GM19438 (cell line): ENCODE measurements at regions not wholly inside any gene's neighbourhood (a gene's known extent, or its start where the extent isn't known, plus 50 kb on each side); places are given as distances from the start of the nearest gene placed in this dataset.
A peak's percentile ranks its signal among the peaks of the same experiment; 100 is the strongest.

ENCODE experiments used
- ATAC-seq: cut with Tn5 transposase; IDR thresholded peaks from one replicate; pipeline ENCODE4 v1.9.1; 2021; ENCODE audit warnings: low read depth; ENCODE audit not compliant: unreplicated experiment

DNA sequence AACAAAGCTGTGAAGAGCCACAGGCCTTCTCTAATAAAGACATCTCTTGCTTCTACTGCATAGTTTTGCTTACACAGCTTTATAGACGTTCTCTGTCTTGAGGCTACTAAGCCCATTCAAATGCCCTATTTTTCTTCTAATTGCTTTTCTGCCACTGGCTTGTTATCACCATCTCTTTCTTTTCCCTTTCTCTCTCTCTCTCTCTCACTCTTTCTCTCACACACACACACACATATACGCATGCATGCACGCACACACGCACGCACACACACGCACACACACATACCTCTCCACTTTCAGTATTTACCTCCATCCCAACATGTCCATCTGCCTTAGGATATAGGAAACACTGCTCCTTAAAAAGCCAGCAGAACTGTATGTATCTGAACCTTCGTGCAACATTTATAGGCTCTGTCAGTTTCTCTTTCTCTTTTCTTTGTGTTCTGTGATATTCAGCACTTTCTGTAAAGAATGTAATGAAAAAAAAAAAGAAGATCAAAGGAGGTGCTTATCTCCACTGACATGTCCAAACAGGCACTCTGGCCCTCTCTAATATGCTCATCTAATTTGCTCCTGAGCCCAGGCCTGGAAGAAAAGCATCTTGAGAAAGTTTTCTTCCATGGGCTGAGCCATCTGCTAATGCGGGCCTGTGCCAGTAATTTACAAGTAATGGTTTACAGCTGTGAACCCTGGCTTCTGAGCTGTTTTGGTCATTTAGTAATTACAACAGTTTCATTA lies 1046.7 kb upstream of the MAP3K7 start:
- ATAC-seq = no peak

DNA sequence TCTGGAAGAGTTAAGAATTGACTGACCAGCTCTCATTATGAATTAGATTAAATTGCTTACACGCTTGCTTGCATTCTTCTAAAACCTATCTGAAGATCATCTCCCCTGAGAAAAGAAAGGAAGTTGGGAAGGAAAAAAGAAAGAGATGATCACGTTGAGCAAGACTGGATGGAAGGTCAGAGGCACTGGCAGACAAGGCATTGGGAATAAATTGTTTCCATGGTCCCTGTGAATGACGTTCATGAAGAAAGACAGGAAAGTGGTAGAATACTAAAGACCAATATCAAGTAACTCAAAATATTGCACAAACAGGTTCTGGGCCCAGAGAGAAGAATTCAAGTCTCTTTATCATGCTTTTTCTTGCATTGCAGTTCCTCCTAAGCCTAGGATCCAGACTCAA lies 1045.4 kb upstream of the MAP3K7 start:
- no peak for ATAC-seq

DNA sequence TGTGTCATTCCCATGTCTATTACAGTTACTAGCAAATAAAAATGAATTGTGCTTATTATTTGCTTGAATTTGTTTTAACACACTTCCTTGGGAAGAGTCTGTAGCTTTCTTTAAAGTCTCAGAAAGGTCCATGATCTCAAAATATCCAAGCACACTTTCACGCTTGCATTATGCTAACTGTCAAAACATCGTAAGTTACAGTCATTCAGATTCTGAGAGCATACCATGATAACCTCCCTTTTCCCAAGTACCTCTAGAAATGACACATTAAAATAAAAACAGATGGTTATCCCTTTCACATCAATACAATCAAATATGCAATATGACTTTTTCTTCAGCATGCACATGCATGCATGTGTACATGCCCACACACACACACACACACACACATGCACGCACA lies 1044.4 kb upstream of the MAP3K7 start:
- ATAC-seq = no peak

DNA sequence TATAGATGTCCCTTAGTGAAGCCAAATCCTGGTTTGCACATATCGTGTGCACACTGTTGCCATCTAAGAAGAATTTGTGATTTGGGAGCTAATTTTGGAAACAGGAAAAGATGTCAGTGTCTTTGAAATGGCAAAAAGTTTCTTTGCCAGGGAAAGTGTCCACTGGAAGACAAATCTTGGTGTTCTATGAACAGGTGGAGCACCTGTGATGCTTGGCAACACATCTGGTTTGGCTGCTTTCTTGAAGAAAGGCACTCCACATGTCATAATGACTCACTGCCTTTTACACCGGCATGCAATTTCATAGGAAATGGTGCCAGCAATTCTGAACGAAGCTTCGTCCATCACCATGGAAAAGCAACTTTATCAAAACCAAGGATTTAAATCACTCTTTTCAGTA lies 1040.0 kb upstream of the MAP3K7 start:
- no peak for ATAC-seq

DNA sequence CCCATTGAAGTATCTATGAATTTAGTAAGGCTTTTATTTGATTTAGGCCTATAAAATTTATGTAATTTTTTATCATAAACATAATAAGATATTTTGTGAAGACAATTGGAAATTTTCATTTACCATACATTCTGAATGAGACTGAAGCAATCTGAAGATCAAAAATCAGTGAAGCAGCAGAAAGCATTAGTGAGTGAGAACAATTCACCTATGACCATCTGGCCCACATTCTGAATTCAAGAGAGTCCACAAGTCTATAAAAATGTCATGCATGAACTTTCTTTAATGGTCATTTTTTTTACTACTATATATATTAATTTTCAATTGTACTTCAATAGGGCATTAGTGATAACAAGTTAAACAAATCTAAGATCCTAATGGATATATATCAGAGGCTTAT lies 1026.6 kb upstream of the MAP3K7 start:
- no peak for ATAC-seq

DNA sequence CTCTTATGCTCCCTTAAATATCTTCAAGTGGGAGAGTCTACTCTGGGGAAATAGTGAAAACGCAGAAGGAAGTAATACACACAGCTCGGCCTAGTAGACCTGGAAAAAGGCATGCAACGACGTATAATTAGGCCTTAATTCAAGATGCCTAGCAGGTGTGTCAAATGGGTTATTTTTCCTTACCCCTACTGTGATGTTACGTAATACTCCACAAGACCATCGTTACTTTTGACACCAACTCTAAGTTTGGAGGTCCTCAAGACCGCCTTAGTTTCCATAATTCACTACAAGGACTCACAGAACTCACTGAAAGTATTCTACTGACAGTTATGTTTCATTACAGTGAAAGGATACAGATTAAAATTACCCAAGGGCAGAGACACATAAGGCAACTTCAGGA lies 1024.3 kb upstream of the MAP3K7 start:
- no peak for ATAC-seq

DNA sequence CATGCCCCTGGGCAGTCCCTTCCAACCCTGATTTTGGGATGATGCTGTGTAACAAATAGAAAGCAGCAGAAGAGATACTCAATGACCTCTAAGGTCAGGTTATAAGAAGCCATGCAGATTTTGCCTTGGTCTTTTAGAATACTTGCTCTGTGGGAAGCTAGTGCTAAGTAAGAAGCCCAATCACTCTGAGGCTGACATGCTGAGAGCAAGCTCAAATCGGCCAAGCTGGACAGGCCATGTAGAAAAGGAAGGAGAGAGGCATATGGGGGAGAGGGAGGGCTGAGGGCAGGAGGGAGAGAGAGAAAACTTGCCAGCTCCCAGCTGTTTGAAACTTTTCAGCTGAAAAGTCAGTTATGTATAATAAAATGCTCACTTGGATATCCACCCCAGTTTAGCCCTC lies 1021.6 kb upstream of the MAP3K7 start:
- no peak for ATAC-seq

DNA sequence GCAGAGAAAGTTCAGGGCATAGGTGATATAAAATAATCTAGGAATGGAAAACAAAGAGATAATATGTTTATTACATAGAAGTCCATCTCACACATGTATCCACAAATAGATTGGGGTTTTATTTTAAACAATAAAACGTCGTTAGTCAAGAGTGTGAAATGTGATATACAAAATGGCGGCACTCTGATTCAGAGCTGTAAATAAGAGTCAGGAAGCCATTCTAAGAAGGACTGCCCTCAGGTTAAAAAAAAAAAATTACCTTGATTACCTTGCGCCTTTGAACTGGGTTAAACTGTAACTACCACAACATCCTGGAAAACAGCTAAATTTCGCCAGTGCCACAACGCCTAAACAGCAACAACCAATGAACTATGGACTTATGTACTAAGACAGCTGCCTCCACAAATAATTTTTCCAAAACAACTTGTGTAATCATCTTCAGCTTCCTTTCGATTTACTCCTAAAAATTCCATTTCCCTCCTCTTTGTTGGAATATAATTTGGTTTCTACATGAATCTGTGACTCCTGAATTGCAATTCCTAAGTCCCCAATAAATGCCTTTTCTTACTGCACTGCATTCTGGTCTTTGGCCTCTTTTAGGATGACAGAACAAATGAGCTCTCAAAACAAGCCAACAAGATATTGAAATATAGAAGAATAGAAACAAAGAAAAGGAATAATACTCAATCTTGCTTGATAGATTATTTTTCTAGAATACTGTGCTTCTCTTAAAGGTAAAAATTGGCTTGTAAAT lies 1019.5 kb upstream of the MAP3K7 start:
- ATAC-seq = no peak

DNA sequence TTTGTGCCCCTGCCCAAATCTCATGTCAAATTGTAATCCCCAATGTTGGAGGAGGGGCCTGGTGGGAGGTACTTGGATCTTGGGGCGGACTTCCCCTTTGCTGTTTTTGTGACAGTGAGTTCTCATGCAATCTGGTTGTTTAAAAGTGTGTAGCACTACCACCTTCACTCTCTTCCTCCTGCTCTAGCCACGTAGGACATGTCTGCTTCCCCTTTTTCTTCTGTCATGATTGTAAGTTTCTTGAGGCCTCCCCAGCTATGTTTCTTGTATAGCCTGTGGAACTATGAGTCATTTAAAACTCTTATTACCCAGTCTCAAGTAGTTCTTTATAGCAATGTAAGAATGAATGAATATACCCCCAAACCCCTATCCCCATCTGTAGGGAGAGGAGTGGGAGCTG lies 1013.7 kb upstream of the MAP3K7 start:
- no peak for ATAC-seq

DNA sequence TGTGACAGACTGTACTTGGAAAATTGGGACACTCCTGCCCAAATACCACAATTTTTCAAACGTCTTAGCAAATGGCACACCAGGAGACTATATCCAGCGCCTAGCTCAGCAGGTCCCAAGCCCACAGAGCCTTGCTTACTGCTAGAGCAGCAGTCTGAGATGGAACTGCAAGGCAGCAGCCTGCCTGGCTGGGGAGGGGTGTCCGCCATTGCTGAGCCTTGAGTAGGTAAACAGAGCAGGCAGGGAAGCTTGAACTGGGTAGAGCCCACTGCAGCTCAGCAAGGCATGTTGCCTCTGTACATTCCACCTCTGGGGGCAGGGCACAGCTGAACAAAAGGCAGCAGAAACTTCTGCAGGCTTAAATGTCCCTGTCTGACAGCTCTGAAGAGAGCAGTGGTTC lies 1003.3 kb upstream of the MAP3K7 start:
- ATAC-seq = no peak

DNA sequence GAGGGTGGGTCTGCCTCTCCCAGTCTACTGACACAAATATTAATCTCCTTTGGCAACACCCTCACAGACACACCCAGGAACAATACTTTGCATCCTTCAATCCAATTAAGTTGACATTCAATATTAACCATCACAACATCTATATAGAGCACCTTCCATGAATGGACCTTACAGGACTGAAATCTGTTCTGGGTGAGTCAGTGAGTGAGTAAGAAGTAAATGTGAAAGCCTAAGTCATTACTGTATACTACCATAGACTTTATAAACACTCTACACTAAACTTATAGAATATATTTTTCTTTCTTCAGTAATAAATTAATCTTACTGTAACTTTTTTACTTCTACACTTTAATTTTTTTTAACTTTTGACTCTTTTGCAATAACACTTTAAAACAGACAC lies 993.8 kb upstream of the MAP3K7 start:
- no peak for ATAC-seq

DNA sequence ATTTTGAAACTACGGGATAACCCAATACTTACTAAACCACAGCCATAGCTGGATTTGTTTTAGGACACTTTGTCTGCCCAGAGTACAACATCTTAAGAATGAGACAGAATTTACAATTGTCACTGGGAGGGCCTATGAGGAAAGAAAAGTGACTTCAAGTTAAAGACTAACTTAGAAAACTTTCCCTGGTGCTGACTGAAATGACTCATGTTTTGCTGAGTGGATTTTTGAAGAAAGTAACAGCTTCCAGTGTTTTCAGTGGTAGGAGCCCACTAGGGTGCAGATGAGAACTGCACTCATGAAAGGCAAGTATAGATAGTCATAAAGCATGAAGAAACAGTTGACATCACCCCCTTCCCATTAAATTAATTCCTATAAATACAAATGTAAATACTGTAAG lies 988.2 kb upstream of the MAP3K7 start:
- ATAC-seq = peak; percentile 86

DNA sequence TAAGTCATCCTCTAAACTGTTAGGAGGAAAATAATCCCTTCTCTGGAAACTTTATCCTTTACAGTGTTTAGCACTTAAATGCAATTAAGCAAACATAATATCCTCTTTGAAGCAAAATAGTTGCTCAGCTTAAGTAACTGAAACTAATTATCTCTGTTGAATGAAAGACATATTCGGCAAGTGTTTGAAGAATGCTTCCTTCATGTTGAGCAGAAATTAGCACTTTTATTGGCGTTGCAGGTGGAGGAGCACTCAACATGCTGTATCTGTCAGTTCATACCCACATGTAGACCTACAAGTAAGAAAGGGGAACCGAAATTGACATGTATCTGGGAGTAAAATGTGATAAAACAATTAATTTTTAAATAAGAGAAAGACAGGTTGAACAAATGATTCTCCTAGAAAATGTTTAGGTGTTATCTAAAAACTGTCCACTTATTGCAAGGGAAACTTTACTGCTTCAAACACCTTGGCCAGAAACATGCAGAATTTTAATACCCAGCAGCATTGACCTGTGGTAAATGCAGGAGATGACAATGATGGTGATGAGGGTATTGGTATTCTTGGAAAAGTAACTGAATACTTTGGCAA lies 987.0 kb upstream of the MAP3K7 start:
- no peak for ATAC-seq

DNA sequence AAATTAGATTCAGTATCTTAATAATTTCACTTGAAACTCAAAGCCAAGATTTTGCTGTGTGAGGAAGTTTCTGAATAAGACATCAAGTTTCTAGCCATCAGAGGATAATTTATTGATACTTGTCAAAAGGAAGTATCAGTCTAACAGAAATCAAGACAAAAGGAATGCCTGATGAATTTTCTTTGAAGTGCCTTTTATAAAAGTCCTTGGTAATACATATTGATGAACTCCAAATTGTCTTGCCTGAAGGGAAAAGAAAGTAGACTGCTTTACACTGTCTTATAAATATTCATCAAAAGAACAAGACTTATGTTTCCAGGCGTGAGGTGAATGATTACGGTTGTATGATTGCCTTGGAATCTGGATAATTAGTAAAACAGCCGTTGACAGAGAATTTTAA lies 986.0 kb upstream of the MAP3K7 start:
- no peak for ATAC-seq

DNA sequence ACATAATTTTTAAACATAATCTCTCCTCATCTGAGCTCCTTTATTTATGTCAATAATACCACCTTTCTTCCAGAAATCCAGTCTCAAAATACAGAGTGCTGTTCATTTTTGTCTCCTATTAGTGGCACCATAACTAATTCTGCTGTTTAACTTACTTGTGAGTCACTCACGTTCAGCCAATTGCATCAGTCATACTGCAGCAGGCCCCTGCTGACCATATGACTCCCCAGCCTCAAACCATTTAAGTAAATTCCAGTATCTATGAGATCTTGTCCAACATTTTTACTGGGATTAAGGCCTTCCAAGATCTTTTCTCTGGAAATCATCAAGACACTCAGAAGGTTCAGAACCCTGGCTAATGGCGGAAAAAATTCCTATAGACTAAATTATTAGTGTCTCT lies 982.2 kb upstream of the MAP3K7 start:
- ATAC-seq = no peak

DNA sequence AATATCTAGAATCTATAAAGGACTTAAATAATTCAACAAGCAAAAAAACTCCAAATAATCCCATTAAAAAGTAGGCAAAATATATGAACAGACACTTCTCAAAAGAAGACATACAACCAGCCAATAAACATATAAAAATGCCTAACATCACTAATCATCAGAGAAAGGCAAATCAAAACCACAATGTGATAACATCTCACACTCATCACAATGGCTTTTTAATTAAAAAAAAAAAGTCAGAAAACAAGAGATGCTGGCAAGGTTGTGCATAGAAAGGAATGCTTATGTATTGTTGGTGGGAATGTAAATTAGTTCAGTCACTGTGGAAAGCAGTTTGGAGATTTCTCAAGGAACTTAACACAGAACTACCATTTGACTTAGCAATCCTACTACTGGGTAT lies 979.6 kb upstream of the MAP3K7 start:
- no peak for ATAC-seq

DNA sequence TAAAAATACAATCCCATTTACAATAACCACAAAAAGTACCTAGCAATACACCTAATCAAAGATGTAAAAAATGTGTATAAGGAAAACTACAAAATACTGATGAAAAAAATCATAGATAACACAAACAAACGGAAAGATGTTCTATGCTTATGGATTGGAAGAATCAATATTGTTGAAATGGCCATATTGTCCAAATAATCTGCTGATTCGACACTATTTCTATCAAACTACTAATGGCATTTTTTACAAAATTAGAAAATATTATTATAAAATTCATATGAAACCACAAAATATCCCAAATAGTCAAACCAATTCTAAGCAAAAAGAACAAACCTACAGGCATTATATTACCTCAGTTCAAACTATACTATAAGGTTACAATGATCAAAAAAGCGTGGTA lies 978.3 kb upstream of the MAP3K7 start:
- no peak for ATAC-seq

DNA sequence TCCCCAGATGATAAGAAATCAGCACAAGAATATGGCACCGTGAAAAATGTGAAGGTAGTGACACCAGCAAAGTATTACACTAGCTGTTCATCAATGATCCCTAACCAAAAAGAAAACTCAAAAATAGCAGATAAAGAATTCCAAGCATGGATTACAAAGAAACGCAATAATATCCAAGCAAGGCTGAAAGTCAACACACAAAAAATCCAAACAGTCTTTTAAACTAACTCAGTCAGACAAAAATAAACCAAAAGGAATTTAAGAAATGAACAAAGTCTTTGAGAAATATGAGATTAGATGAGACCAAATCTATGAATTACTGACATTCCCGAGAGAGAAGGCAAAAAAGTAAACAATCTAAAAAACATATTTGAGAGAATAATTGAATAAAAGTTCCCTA lies 976.1 kb upstream of the MAP3K7 start:
- ATAC-seq = no peak

DNA sequence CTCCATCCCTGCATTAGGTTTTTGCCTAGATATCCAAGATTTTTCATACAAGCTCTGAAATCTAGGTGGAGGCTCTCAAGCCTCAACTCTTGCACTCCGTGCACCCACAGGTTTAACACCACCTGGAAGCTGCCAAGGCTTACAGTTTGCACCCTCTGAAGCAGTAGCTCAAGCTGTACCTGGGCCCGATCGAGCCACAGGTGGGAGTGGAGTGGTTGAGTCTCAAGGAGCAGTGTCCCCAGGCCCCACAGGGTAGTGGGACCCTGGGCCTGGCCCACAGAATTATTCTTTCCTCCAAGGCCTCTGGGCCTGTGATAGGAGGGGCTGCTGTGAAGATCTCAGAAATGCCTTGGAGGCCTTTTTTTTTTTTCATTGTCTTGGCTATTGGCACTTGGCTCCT lies 973.5 kb upstream of the MAP3K7 start:
- no peak for ATAC-seq

DNA sequence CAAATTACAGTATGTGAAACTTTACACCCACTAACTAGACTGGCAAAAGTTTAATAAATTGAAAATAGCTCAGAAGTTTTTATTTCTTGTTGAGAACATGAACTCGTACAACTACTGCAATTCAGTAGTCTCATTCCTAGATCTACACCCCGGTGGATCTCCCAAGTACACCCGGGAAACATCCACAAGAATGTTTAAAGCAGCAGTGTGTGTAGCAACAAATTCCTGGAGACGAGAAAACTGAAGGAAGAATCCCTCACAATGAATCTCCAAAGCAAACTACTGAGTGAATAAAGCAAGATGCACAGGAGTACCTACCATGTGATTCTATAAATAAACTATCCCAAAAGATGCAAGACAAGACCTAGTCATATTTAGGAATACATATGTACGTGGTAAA lies 954.0 kb upstream of the MAP3K7 start:
- ATAC-seq = no peak

DNA sequence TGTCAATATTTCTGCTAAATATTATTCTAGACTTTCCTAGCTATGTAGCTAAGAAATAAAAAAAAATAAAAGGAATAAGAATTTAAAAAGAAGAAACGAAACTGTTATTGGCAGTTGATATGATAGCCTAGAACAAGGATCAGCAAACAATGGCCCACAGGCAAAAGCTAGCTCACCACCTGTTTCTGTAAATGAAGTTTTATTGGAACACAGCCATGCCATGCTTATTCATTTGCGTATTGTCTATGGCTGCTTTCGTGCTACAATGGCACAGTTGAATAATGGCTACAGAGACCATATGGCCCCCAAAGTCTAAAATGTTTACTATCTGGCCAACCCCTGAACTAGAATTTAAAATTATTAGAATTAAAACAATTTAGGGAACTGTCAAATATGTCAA lies 952.6 kb upstream of the MAP3K7 start:
- no peak for ATAC-seq

DNA sequence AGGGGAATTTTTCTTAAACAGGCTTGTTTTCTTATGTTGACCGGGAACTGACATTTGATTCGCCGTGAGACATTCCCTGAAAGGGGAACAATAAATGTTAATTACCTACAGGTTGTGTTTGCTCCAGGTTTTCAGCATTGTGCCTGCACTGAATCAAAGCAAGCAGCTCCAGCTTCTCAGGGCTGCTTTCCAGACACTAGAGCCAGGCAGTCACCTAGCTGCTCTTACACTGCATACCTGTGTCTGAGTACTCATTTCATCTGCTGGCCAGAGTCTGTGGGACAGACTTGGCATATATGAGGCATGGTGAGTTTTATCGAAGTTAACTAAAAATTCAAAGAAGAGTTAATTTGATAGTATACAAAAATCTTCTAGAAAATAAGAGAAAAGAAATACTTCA lies 951.8 kb upstream of the MAP3K7 start:
- ATAC-seq = no peak
